ENCODE measurements at regions not wholly inside any gene's neighbourhood (a gene's known extent, or its start where the extent isn't known, plus 50 kb on each side); places are given as distances from the start of the nearest gene placed in this dataset.
A peak's percentile ranks its signal among the peaks of the same experiment; 100 is the strongest.
"Not testable (repeated sequence)": the region's sequence is repeated elsewhere in the genome, so short reads cannot be mapped to it uniquely, and the experiment has no call there.

DNA sequence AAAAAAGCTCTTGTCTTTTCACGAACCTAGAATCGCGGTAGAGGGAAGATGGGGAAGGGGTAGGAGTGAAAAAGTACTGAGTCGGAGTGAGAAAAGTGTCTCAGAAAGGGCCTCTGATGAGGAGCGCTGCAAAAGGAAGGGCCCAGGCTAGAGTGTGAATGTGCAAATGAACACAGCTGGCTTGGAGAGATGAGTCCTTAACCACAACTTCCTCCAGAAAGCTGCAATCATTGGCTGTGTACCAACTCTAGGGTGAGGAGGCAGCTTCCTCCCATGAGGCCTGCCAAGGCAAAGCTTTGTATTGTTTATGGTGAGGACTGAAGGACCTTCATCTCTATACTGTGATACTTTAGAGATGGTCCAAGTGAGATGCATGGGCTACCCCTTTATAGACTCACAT is 566.9 kb upstream of the ANO5 start:
- no peak for DNase-seq

DNA sequence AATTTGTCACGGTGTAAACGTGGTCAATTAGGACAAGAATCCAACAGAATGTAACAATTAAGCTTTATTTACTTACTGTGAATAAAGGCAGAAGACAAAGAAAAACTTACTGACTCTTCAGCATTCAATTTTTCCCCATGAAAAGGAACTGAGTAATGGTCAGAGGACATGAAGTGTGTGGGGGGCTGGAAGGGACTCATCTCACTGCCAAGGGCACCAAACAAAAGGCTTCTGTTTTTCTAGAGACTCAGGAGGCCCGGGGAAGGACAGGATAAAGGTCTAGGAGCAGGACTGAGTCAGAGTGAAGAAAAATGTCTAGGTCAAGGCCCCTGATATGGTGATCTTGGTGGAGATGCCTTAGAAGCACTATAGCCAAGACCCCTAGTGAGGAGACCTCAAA is 564.2 kb upstream of the ANO5 start:
- no peak for DNase-seq

DNA sequence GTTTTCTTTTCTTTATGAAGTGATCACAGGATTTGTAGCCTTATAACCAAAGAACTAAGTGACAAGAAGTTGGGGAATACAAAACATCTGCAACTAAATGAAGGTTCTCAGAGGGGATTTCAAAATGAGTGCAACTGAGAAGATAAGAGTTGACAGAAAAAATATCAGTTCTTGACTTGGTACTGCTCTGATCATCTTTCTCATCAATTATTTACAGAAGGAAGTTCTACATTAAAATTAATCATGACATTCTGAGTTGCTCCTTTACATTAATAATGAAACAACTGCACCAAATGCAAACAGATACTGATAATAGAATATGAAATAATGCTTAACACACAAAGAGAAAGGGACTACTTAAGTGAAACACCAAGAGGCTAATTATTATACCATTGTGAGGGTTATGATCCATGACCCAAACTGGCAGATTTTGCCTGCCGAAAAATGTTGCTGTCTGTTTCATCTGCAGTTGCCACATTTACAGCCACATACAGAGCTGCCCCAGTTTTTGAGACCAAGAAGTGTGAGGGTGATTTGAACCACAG is 561.9 kb upstream of the ANO5 start:
- DNase-seq, result no peak

GRCh38 chr11:21631991-21632390 is 560.9 kb upstream of the ANO5 start:
- no peak for DNase-seq

DNA sequence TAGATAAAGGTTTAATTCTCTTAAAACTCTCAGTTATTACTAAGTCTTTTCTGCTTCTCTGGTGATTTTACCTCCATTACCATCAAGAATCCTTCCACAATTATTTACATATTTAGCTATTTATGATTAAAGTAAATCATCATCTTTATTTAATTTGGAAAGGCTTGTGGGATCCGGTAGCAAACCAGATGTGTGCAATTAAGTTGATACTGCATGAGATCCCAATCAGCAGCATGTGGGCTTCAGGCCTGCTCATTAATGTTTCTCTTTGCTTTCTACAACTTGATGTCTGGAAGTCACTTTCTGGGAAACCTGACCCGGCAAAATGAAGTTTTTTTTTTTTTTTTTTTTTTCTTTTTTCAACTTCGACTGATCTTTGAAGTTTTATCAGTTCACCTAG is 558.4 kb upstream of the ANO5 start:
- DNase-seq, result no peak

DNA sequence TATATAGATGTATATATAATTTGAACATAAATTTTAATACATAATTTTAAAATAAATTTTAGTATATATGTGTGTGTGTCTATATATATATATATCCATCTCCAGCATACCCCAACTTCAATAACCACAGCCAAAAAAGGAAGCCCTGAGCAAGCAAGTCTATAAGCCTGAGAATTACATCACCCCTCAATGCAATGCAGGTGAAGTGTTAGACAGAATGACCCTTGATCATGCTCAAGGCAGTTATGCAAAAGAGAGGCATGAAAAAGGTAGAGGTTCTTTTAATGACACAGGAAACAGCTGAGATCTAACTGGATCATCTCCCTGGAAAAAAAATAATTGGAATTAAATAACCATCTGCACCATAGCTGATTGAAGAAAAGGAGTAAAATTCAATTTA is 557.9 kb upstream of the ANO5 start:
- DNase-seq, result no peak

- DNase-seq, result no peak
Measured at GRCh38 chr11:21635394-21636145, 557.3 kb upstream of the ANO5 start.

- no peak for DNase-seq
Measured at GRCh38 chr11:21636561-21636960, 556.3 kb upstream of the ANO5 start.

GRCh38 chr11:21640491-21640890 is 552.4 kb upstream of the ANO5 start:
- no peak for DNase-seq

- DNase-seq, result no peak
Measured at GRCh38 chr11:21641869-21642268, 551.0 kb upstream of the ANO5 start.

DNA sequence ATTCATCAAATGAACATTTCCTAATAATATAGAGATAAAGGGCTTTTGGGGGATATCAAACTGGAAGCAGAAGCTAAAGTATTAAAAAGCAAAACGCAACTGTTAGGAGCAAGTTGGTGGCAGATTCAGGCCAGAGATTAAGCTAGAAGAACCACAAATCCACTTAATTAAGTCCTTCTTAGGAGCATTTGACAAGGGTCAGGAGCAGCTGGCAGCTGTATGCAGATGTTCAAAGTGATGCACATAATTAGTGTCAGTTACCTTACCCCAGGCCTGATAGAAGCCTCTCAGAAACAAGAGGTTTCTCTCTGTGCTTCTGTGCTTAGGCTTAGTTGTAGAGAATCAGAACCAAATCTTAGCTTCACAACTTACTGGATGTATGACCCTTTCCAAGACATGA is 546.5 kb upstream of the ANO5 start:
- DNase-seq, result no peak

- DNase-seq, result no peak
Measured at GRCh38 chr11:21650961-21651360, 541.9 kb upstream of the ANO5 start.

- peak; percentile 25 for DNase-seq
Measured at GRCh38 chr11:21653951-21654421, 538.9 kb upstream of the ANO5 start.

GRCh38 chr11:21656065-21656464 is 536.8 kb upstream of the ANO5 start:
- DNase-seq, result no peak

GRCh38 chr11:21658654-21659193 is 534.2 kb upstream of the ANO5 start:
- DNase-seq, result no peak

DNA sequence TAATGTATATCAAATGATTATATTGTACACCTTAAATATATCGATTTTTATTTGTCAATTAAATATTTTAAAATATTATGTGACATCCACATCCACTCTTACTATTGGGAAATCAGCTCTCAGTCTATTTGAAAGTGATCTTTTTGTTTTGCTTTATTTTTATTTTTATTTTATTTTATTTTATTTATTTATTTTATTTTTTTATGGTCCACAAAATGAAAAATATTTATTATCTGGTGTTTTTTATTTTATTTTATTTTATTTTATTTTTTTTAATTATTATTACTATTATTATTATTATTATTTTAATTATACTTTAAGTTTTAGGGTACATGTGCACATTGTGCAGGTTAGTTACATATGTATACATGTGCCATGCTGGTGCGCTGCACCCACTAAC is 533.5 kb upstream of the ANO5 start:
- not testable (repeated sequence) for DNase-seq

GRCh38 chr11:21659961-21660360 is 532.9 kb upstream of the ANO5 start:
- DNase-seq, result no peak

- no peak for DNase-seq
Measured at GRCh38 chr11:21675049-21675616, 517.8 kb upstream of the ANO5 start.

GRCh38 chr11:21687643-21688042 is 505.2 kb upstream of the ANO5 start:
- no peak for DNase-seq

DNA sequence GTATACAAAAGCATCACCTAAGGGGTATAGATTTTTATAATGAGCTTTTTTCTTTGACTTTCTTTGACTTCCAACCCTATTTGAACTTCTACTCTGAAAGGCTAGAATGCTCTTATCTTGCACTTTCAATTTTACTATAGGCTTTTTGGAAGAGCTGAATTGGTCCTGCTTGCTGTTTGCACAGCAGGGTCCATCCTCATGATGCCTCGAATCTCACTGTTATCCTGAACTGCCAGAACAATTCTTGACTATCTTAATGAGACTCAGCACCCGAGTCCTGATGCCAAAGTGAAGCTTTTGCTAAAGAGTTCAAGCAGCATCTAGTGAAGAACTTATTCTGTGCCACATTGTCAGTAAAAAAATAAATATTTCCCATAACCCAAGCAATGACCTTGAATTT is 488.3 kb upstream of the ANO5 start:
- no peak for DNase-seq

- DNase-seq, result no peak
Measured at GRCh38 chr11:21707116-21707739, 485.7 kb upstream of the ANO5 start.

GRCh38 chr11:21710809-21711208 is 482.1 kb upstream of the ANO5 start:
- no peak for DNase-seq

DNA sequence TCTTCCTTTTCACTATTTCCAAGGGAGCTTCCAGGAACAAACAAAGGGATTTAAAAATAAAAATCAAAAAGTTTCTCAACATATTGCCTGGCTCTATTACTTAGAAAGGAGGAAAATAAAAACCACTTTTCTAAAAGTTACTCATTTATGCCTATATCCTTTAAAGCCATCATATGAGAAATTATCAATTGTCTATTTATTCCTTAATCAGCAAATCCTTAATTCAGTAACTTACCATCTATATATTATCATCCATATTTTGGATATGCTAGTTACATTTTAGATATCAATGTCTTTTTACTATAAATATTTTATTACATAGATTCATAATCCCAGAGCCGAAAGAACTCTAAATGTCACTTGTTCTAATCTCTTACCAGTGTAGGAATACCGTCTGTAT is 481.5 kb upstream of the ANO5 start:
- no peak for DNase-seq

DNA sequence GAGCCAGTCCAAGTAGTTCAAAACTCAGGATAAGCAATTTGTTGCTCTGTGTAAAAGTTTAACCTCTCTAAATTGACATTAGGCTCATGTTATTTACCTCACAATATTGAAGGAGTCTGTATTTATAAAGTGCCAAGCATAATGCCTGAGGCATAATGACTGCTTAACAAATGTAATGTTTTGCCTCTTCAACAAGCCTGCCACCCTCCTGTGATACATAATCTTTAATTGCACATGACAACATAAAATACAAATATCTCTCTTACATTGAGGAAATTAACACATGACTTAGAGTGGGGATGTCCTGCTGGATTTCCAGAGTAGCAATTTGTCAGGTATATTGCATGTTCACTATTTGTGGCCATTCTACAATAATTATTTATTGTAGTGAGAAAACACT is 469.2 kb upstream of the ANO5 start:
- peak; percentile 41 for DNase-seq

Data from NCI-H1436 (cell line).